ENCODE measurements at regions not wholly inside any gene's neighbourhood (a gene's known extent, or its start where the extent isn't known, plus 50 kb on each side); places are given as distances from the start of the nearest gene placed in this dataset.

DNA sequence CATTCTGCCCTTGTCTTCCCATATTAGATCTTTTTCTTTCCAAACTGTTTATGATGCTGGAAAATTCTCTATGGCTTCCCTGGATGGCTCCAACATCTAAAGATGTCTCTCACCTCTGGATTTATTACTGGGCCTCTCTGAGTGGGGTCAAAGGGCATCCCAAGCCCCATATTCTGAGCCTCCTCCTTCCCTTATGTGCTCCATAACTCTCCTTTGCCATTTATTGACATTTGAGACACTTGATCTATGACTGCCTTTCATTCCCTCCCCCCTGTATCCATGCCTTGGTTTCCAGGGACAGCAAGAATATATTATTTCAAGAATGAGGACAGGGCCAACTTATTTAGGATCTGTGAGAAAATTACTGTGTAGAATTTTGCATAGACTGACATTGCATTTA lies 369.3 kb upstream of the ONECUT1 start:
- no peak for TF ChIP-seq POLR2AphosphoS5 (IDR thresholded peaks at IDR 0.05; ENCODE audit: insufficient read depth in 1 of 2, low read depth in 1 of 2)
- TF ChIP-seq, protein P1, sequence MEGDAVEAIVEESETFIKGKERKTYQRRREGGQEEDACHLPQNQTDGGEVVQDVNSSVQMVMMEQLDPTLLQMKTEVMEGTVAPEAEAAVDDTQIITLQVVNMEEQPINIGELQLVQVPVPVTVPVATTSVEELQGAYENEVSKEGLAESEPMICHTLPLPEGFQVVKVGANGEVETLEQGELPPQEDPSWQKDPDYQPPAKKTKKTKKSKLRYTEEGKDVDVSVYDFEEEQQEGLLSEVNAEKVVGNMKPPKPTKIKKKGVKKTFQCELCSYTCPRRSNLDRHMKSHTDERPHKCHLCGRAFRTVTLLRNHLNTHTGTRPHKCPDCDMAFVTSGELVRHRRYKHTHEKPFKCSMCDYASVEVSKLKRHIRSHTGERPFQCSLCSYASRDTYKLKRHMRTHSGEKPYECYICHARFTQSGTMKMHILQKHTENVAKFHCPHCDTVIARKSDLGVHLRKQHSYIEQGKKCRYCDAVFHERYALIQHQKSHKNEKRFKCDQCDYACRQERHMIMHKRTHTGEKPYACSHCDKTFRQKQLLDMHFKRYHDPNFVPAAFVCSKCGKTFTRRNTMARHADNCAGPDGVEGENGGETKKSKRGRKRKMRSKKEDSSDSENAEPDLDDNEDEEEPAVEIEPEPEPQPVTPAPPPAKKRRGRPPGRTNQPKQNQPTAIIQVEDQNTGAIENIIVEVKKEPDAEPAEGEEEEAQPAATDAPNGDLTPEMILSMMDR (IDR thresholded peaks at IDR 0.05): no peak
- no peak for TF ChIP-seq POLR2A (IDR thresholded peaks at IDR 0.05)

Measured in vagina (tissue), 2 donors.